Activated CD4-positive, alpha-beta T cell treated with anti-CD3 and anti-CD28 coated beads for 36 hours (primary cell): ENCODE measurements at regions not wholly inside any gene's neighbourhood (a gene's known extent, or its start where the extent isn't known, plus 50 kb on each side); places are given as distances from the start of the nearest gene placed in this dataset.
A peak's percentile ranks its signal among the peaks of the same experiment; 100 is the strongest.
"Not testable (repeated sequence)": the region's sequence is repeated elsewhere in the genome, so short reads cannot be mapped to it uniquely, and the experiment has no call there.

ENCODE experiments used
- ATAC-seq: fragments of 200-7000 bp; cut with Tn5 transposase; one replicate; pipeline ENCODE4 v1.10.0; 2021; ENCODE audit warnings: mild to moderate bottlenecking, moderate library complexity
- CTCF ChIA-PET: fragments of 350-600 bp; sonication (Branson Sonifier 250); formaldehyde crosslinking; loops from one replicate; lab custom pipeline; 2021; ENCODE audit warnings: antibody characterized with exemption; lab: Charles Lee
- POLR2A ChIA-PET: fragments of 350-600 bp; sonication (Branson Sonifier 250); formaldehyde crosslinking; loops from one replicate; lab custom pipeline; 2021; ENCODE audit warnings: antibody characterized with exemption, inconsistent platforms; lab: Charles Lee
- DNase-seq: peaks from one replicate; pipeline ENCODE4 v3.0.0-alpha.2; 2020
- H3K27ac Mint-ChIP-seq: one replicate; pipeline ENCODE4 v1.8.0; 2021; ENCODE audit warnings: mixed read lengths
- H3K27me3 Mint-ChIP-seq: one replicate; pipeline ENCODE4 v1.8.0; 2021; ENCODE audit warnings: mixed read lengths
- H3K36me3 Mint-ChIP-seq: one replicate; pipeline ENCODE4 v1.8.0; 2021; ENCODE audit warnings: low read depth, mixed read lengths
- H3K4me1 Mint-ChIP-seq: one replicate; pipeline ENCODE4 v1.8.0; 2021; ENCODE audit warnings: mixed read lengths
- H3K4me3 Mint-ChIP-seq: one replicate; pipeline ENCODE4 v1.8.0; 2021; ENCODE audit warnings: mild to moderate bottlenecking, moderate library complexity, mixed read lengths
- H3K9me3 Mint-ChIP-seq: one replicate; pipeline ENCODE4 v1.8.0; 2021; ENCODE audit warnings: low read depth, mixed read lengths
- intact Hi-C, 2 experiments: fragments of 100-400 bp; cut with DNase I in 1 of 2; cut with micrococcal nuclease in 1 of 2; formaldehyde crosslinking; loops; one replicate each; pipeline versions ENCODE4 v1.14.2 to v1.15.1; 2022 to 2024; cut with DNase I, micrococcal nuclease

- H3K4me3 Mint-ChIP-seq, H3K27ac Mint-ChIP-seq, POLR2A ChIA-PET, H3K9me3 Mint-ChIP-seq, intact Hi-C loops, DNase-seq, H3K4me1 Mint-ChIP-seq, ATAC-seq, CTCF ChIA-PET, H3K36me3 Mint-ChIP-seq, H3K27me3 Mint-ChIP-seq: not testable (repeated sequence)
Measured at GRCh38 chr7:73244782-73245311, 63.8 kb downstream of the NSUN5 start.

- intact Hi-C loops, H3K4me3 Mint-ChIP-seq, H3K36me3 Mint-ChIP-seq, POLR2A ChIA-PET, H3K9me3 Mint-ChIP-seq, H3K4me1 Mint-ChIP-seq, H3K27me3 Mint-ChIP-seq, H3K27ac Mint-ChIP-seq, CTCF ChIA-PET: not testable (repeated sequence)
- DNase-seq: peak; percentile 95
- peak; percentile 97 for ATAC-seq
Measured at GRCh38 chr7:73234994-73235717, 73.5 kb downstream of the NSUN5 start.

- H3K36me3 Mint-ChIP-seq, CTCF ChIA-PET, intact Hi-C loops, ATAC-seq, DNase-seq, H3K4me1 Mint-ChIP-seq, H3K9me3 Mint-ChIP-seq, POLR2A ChIA-PET, H3K27ac Mint-ChIP-seq, H3K27me3 Mint-ChIP-seq, H3K4me3 Mint-ChIP-seq: not testable (repeated sequence)
Measured at GRCh38 chr7:73225745-73226144, 82.9 kb downstream of the NSUN5 start.

DNA sequence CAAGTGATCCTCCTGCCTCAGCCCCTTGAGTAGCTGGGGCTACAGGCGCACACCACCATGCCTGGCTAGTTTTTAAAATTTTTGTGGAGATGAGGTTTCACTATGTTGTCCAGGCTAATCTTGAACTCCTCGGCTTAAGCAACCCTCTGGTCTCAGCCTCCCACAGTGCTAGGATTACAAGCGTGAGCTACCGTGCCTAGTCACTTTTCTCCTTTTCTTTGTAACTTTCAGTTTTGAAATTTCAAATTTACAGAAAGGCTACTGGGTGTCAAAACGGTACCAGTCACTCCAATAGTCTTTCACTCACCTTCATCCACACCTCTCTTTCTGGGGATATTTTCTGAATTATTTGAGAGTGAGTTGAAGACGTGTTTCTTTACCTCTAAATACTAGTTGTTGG lies 86.9 kb downstream of the NSUN5 start:
- CTCF ChIA-PET, H3K27ac Mint-ChIP-seq, POLR2A ChIA-PET, H3K27me3 Mint-ChIP-seq, DNase-seq, H3K9me3 Mint-ChIP-seq, intact Hi-C loops, H3K4me3 Mint-ChIP-seq, H3K36me3 Mint-ChIP-seq, H3K4me1 Mint-ChIP-seq: not testable (repeated sequence)
- peak; percentile 91 for ATAC-seq

GRCh38 chr7:73220766-73221370 lies 87.8 kb downstream of the NSUN5 start:
- CTCF ChIA-PET, ATAC-seq, H3K9me3 Mint-ChIP-seq, H3K27me3 Mint-ChIP-seq, DNase-seq, H3K4me1 Mint-ChIP-seq, H3K27ac Mint-ChIP-seq, H3K36me3 Mint-ChIP-seq, H3K4me3 Mint-ChIP-seq, intact Hi-C loops, POLR2A ChIA-PET: not testable (repeated sequence)

DNA sequence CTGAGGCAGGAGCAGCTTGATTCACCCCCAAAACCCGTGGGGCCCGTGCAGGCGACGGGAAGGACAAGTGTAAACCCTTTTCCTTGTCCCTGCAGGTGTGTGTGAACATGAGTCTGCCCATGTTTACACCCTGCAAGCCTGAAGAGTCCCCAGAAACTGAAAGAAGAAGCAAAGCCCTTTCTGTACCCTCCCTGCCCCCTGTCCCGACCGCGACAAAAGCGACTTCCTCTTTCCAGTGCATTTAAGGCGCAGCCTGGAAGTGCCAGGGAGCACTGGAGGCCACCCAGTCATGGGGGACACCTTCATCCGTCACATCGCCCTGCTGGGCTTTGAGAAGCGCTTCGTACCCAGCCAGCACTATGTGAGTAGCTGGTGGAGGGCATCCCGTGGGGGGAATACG lies 88.3 kb downstream of the NSUN5 start:
- DNase-seq, ATAC-seq, H3K9me3 Mint-ChIP-seq, intact Hi-C loops, H3K36me3 Mint-ChIP-seq, CTCF ChIA-PET, H3K4me3 Mint-ChIP-seq, H3K4me1 Mint-ChIP-seq, H3K27ac Mint-ChIP-seq, H3K27me3 Mint-ChIP-seq, POLR2A ChIA-PET: not testable (repeated sequence)

DNA sequence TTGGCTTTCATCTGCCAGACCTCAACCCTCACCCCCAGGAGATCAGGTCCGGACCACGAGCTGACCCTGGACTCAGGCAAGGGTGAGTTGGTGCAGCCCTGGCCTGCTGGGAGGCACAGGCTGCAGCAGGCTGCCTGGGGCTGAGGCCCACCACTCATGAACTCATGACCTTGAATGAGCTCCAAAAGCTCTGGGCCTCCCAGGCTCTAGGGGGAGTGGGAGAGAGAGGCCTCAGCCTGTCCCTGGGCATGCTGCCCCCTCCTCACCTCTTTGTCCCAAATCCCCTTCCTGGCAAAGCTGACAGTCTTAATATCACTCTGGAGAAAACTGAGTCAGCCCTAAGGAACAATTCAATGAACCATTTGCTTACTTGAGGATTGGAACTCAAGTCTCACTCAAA lies 89.8 kb downstream of the NSUN5 start:
- H3K36me3 Mint-ChIP-seq, DNase-seq, POLR2A ChIA-PET, intact Hi-C loops, H3K27me3 Mint-ChIP-seq, H3K9me3 Mint-ChIP-seq, CTCF ChIA-PET, ATAC-seq, H3K27ac Mint-ChIP-seq, H3K4me3 Mint-ChIP-seq, H3K4me1 Mint-ChIP-seq: not testable (repeated sequence)

DNA sequence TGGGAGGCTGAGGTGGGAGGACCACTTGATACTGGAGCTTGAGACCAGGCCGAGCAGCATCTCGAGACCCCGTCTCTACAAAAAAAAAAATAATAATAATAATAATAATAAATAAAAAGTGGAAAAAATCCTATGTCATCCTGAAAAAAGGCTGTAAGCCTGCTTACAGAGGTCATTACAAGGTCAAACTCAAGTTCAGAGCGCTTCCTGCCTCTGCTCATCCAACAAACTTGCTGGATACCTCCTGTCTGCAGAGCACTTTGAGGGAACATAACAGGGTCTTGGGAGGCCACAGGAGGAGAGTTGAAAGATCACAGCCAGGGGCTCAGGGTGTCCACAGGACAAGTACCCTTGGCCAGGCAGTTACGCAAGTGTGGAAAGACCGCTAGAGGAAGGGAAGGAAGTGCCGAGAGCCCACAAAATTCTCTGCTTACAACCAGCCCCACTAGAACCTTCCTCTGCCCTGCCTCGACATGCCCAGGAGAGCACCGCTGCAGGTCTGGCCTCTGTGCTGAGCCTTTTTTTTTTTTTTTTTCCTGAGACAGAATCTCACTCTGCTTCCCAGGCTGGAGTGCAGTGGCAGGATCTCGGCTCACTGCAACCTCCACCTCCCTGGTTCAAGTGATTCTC lies 92.5 kb downstream of the NSUN5 start:
- intact Hi-C loops, H3K4me3 Mint-ChIP-seq: not testable (repeated sequence)

GRCh38 chr7:73215232-73215631 lies 93.4 kb downstream of the NSUN5 start:
- ATAC-seq, H3K4me1 Mint-ChIP-seq, DNase-seq, CTCF ChIA-PET, intact Hi-C loops, H3K9me3 Mint-ChIP-seq, H3K36me3 Mint-ChIP-seq, H3K27ac Mint-ChIP-seq, POLR2A ChIA-PET, H3K4me3 Mint-ChIP-seq, H3K27me3 Mint-ChIP-seq: not testable (repeated sequence)

More for the DNA sequence above, 92.5 kb downstream of the NSUN5 start:
- POLR2A ChIA-PET, DNase-seq, H3K36me3 Mint-ChIP-seq, CTCF ChIA-PET, H3K9me3 Mint-ChIP-seq, H3K4me1 Mint-ChIP-seq, H3K27me3 Mint-ChIP-seq, H3K27ac Mint-ChIP-seq, ATAC-seq: not testable (repeated sequence)

GRCh38 chr7:73214471-73214870 lies 94.2 kb downstream of the NSUN5 start:
- H3K36me3 Mint-ChIP-seq, H3K9me3 Mint-ChIP-seq, intact Hi-C loops, H3K4me3 Mint-ChIP-seq, H3K27me3 Mint-ChIP-seq, H3K4me1 Mint-ChIP-seq, ATAC-seq, DNase-seq, POLR2A ChIA-PET, CTCF ChIA-PET, H3K27ac Mint-ChIP-seq: not testable (repeated sequence)

- ATAC-seq, POLR2A ChIA-PET: not testable (repeated sequence)
Measured at GRCh38 chr7:73213076-73213475, 95.5 kb downstream of the NSUN5 start.

DNA sequence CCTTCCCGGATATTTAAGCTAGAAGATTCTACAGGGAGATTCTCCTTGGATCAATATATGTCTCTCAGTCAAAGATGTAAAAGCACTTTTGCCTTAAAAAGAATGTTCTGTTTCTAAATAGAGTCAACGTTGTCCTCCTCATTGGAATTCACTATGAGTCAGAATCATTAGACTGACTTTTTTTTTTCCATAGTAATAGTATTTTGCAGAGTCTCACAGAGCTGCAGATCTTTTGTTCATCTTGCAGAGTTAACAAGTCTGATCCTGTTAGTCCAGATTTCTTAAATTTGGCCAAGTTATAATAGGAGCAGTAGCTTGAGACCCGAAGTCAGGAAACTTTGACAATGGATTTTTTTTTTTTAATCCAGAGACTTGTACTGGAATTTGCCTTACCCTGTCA lies 103.0 kb downstream of the NSUN5 start:
- ATAC-seq, H3K4me1 Mint-ChIP-seq, POLR2A ChIA-PET, H3K4me3 Mint-ChIP-seq, intact Hi-C loops, H3K27me3 Mint-ChIP-seq, H3K27ac Mint-ChIP-seq, CTCF ChIA-PET, H3K9me3 Mint-ChIP-seq, H3K36me3 Mint-ChIP-seq, DNase-seq: not testable (repeated sequence)

More at GRCh38 chr7:73213076-73213475, 95.5 kb downstream of the NSUN5 start:
- intact Hi-C loops, H3K4me3 Mint-ChIP-seq, DNase-seq, H3K27ac Mint-ChIP-seq, H3K36me3 Mint-ChIP-seq, H3K9me3 Mint-ChIP-seq, H3K27me3 Mint-ChIP-seq, CTCF ChIA-PET, H3K4me1 Mint-ChIP-seq: not testable (repeated sequence)
